IMR-90 (cell line): ENCODE measurements at regions not wholly inside any gene's neighbourhood (a gene's known extent, or its start where the extent isn't known, plus 50 kb on each side); places are given as distances from the start of the nearest gene placed in this dataset.

Experiments
- ATAC-seq: fragments of 200-7000 bp; cut with Tn5 transposase; 2 replicates; pipeline ENCODE4 v1.9.1; 2020; ENCODE audit warnings: low read depth, mild to moderate bottlenecking, moderate library complexity
- BruUV-seq: library from RNA; stranded (reverse); fragments of 400-500 nt; replicated peaks from 2 replicates; lab custom pipeline; 2021; lab: Mats Ljungman, UMichigan
- CTCF ChIA-PET: fragments of 300-600 bp; formaldehyde crosslinking; extraction: SDS; loops from one replicate; lab custom pipeline; 2021; ENCODE audit warnings: antibody characterized with exemption; lab: Yijun Ruan, JAX
- POLR2A ChIA-PET: fragments of 300-600 bp; sonication (Branson Sonifier 250); formaldehyde crosslinking; loops from one replicate; lab custom pipeline; 2022; ENCODE audit warnings: antibody characterized with exemption; ENCODE audit not compliant: unreplicated experiment; lab: Charles Lee
- DNase-seq: peaks from one replicate; pipeline ENCODE4 v3.0.0; 2013
- H2AFZ ChIP-seq: replicated peaks from 2 replicates; pipeline ENCODE3; 2013; ENCODE audit warnings: low read length, mild to moderate bottlenecking; ENCODE audit not compliant: poor library complexity
- H2AK5ac ChIP-seq: 2 replicates; pipeline ENCODE4 v1.6.1; 2013; ENCODE audit warnings: low read depth, low read length, inconsistent platforms
- H2AK9ac ChIP-seq: replicated peaks from 2 replicates; pipeline ENCODE3; 2013; ENCODE audit warnings: mild to moderate bottlenecking, low read depth, low read length, moderate library complexity; ENCODE audit not compliant: poor library complexity
- H2BK120ac ChIP-seq: 2 replicates; pipeline ENCODE4 v1.6.1; 2013; ENCODE audit warnings: low read depth, low read length, inconsistent platforms
- H2BK15ac ChIP-seq: 3 replicates; pipeline ENCODE4 v1.6.1; 2013; ENCODE audit warnings: low read depth, low read length, inconsistent platforms
- H2BK20ac ChIP-seq: 2 replicates; pipeline ENCODE4 v1.6.1; 2013; ENCODE audit warnings: low read depth, mild to moderate bottlenecking, inconsistent platforms, low read length, moderate library complexity
- H2BK5ac ChIP-seq: 2 replicates; pipeline ENCODE4 v1.6.1; 2013; ENCODE audit warnings: mild to moderate bottlenecking, low read depth, low read length, inconsistent platforms; ENCODE audit not compliant: poor library complexity, severe bottlenecking
- H3K14ac ChIP-seq: replicated peaks from 2 replicates; pipeline ENCODE4 v1.6.1; 2013; ENCODE audit warnings: low read depth, low read length, inconsistent platforms
- H3K18ac ChIP-seq: 2 replicates; pipeline ENCODE4 v1.6.1; 2013; ENCODE audit warnings: low read depth, low read length, control low read depth
- H3K23ac ChIP-seq: 2 replicates; pipeline ENCODE4 v1.6.1; 2013; ENCODE audit warnings: low read depth, low read length, inconsistent platforms
- H3K27ac ChIP-seq: 2 replicates; pipeline ENCODE4 v1.5.1; 2013; ENCODE audit warnings: mild to moderate bottlenecking, control low read depth, low read length; ENCODE audit not compliant: insufficient read depth
- H3K27me3 ChIP-seq: 2 replicates; pipeline ENCODE4 v1.6.1; 2013; ENCODE audit warnings: low read length; ENCODE audit not compliant: control insufficient read depth, insufficient read depth
- H3K36me3 ChIP-seq: 2 replicates; pipeline ENCODE4 v1.6.1; 2013; ENCODE audit warnings: low read length, mixed read lengths; ENCODE audit not compliant: control insufficient read depth, insufficient read depth
- H3K4ac ChIP-seq: 2 replicates; pipeline ENCODE4 v1.6.1; 2013; ENCODE audit warnings: low read depth, low read length, inconsistent platforms
- H3K4me1 ChIP-seq: 2 replicates; pipeline ENCODE4 v1.6.1; 2013; ENCODE audit warnings: low read length, mixed read lengths; ENCODE audit not compliant: control insufficient read depth, insufficient read depth
- H3K4me2 ChIP-seq: 2 replicates; pipeline ENCODE4 v1.6.1; 2013; ENCODE audit warnings: low read depth, mild to moderate bottlenecking, control low read depth, low read length, moderate library complexity
- H3K4me3 ChIP-seq: 2 replicates; pipeline ENCODE4 v1.5.1; 2013; ENCODE audit warnings: low read depth, mild to moderate bottlenecking, control low read depth, low read length, moderate library complexity; ENCODE audit not compliant: insufficient read depth
- H3K56ac ChIP-seq: 2 replicates; pipeline ENCODE4 v1.6.1; 2013; ENCODE audit warnings: low read length, inconsistent platforms; ENCODE audit not compliant: insufficient read depth; ENCODE audit errors: extremely low read depth
- H3K79me1 ChIP-seq, 2 experiments: 2 replicates each; pipeline ENCODE4 v1.6.1; 2013; ENCODE audit warnings: low read length in 2 of 2, inconsistent platforms in 1 of 2, low read depth in 1 of 2
- H3K9ac ChIP-seq: 2 replicates; pipeline ENCODE4 v1.6.1; 2013; ENCODE audit warnings: low read depth, low read length, control low read depth
- H3K9me1 ChIP-seq: 2 replicates; pipeline ENCODE4 v1.6.1; 2013; ENCODE audit warnings: low read length, inconsistent platforms; ENCODE audit not compliant: insufficient read depth
- H3K9me3 ChIP-seq: 2 replicates; pipeline ENCODE4 v1.6.1; 2013; ENCODE audit warnings: low read length; ENCODE audit not compliant: control insufficient read depth, insufficient read depth
- H4K20me1 ChIP-seq: 2 replicates; pipeline ENCODE4 v1.6.1; 2013; ENCODE audit warnings: low read length, inconsistent platforms; ENCODE audit not compliant: insufficient read depth
- H4K5ac ChIP-seq: 2 replicates; pipeline ENCODE4 v1.6.1; 2013; ENCODE audit warnings: mild to moderate bottlenecking, low read depth, low read length, control low read depth
- H4K8ac ChIP-seq, 2 experiments: 2 replicates each; pipeline ENCODE4 v1.6.1; 2013; ENCODE audit warnings: low read depth in 2 of 2, low read length in 2 of 2, control low read depth in 1 of 2, inconsistent platforms in 1 of 2
- H4K91ac ChIP-seq: 2 replicates; pipeline ENCODE4 v1.6.1; 2013; ENCODE audit warnings: low read depth, low read length, inconsistent platforms; ENCODE audit not compliant: insufficient read depth
- CHD1 ChIP-seq: IDR thresholded peaks from 2 replicates; pipeline ENCODE4 v1.6.1; 2012; ENCODE audit warnings: low read depth, low read length, improper control_type of control experiment
- ELK1 ChIP-seq: fragments of 150-350 bp; IDR thresholded peaks from 2 replicates; pipeline ENCODE4 v1.6.1; 2016; ENCODE audit warnings: low read depth, mild to moderate bottlenecking, low read length, moderate library complexity, borderline replicate concordance
- MAFK ChIP-seq: IDR thresholded peaks from 2 replicates; pipeline ENCODE4 v1.6.1; 2012; ENCODE audit warnings: low read depth, low read length, improper control_type of control experiment
- WGBS, 2 experiments: methylation state at CpG; one replicate each; pipeline versions ENCODE4 v1.1.5 to v1.1.7; 2013; ENCODE audit warnings: missing lambda C conversion rate in 2 of 2; ENCODE audit not compliant: insufficient read length in 1 of 2; ENCODE audit errors: extremely low coverage in 2 of 2; 5-methylcytosine and 5-hydroxymethylcytosine counted together
- dilution Hi-C: fragments of 300-500 bp; cut with HindIII; formaldehyde crosslinking; loops from one replicate; pipeline ENCODE4 v1.14.3; 2018; ENCODE audit warnings: low sequenced_read_pairs; ENCODE audit not compliant: unreplicated experiment
- in situ Hi-C: fragments of 300-500 bp; cut with MboI; formaldehyde crosslinking; loops from 3 replicates; pipeline ENCODE4 v1.14.3; 2019; ENCODE audit warnings: low sequenced_read_pairs, inconsistent platforms, mixed read lengths
- intact Hi-C: fragments of 100-400 bp; cut with micrococcal nuclease; formaldehyde crosslinking; loops from 2 replicates; pipeline ENCODE4 v1.10.0; 2022

- Histone ChIP-seq H3K4me1 (no peaks in the 10 kb centered on the region), H3K27me3 (no peaks in the 10 kb centered on the region), H4K8ac (no peak overlapping the region), H2AK9ac (no peak overlapping the region), H4K91ac (no peak overlapping the region), H3K9me3 (peaks cover 15% of the 10 kb centered on the region), H4K20me1 (no peaks in the 10 kb centered on the region), H2BK20ac (no peak overlapping the region), H2AK5ac (no peak overlapping the region), H3K56ac (no peak overlapping the region), H3K9me1 (no peaks in the 10 kb centered on the region), H4K5ac (no peak overlapping the region), H3K18ac (no peak overlapping the region), H3K9ac (no peak overlapping the region), H2AFZ (no peak overlapping the region), H3K4me2 (no peak overlapping the region), H3K27ac (no peak overlapping the region), H3K4me3 (no peak overlapping the region), H3K36me3 (no peaks in the 10 kb centered on the region), H2BK5ac (no peak overlapping the region), H3K14ac (no peak overlapping the region), H3K23ac (no peak overlapping the region), H2BK120ac (no peak overlapping the region), H3K4ac (no peak overlapping the region), H3K79me1 (no peaks in the 10 kb centered on the region), H2BK15ac (no peak overlapping the region)
- ATAC-seq = no peak
- no CpG with 5 or more reads among the region's 3 CpGs for WGBS, 2 experiments
- ChIA-PET POLR2A (no interaction called here), CTCF (no interaction called here)
- dilution Hi-C loops = no loop called here
- no peak for DNase-seq
- in situ Hi-C loops = no loop called here
- intact Hi-C loops = no loop called here
- no TSS peak for BruUV-seq
- TF ChIP-seq ELK1 = no peak
- TF ChIP-seq MAFK = no peak
- TF ChIP-seq CHD1 = no peak
These were observed 1300.5 kb upstream of the DDX18 start for GRCh38 chr2:116513991-116514390.
